ENCODE measurements at regions not wholly inside any gene's neighbourhood (a gene's known extent, or its start where the extent isn't known, plus 50 kb on each side); places are given as distances from the start of the nearest gene placed in this dataset.

DNA sequence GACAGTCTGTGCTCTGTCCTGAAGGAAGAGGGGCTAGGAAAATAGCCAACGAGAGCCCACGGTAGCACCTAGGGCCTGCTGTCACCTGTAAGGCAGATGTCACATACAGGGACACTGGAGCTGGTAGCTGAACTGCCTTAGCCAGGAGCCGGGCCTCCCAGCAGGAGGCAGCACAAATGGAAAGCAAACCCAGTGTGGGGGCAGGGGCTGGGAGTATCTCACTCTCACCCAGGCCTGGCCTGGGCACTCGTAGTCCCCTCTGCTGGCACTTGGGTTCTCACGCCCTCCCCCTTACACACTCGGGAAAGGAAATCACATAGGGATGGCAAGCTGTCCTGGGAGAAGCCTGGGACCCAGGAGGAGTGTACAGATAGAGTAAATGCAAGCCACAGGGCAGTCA is 173.1 kb upstream of the CHRNA7 start:
- Histone ChIP-seq H3K9me3 (replicated peaks; ENCODE audit: control insufficient read depth, insufficient read depth, low read length) (no peaks in the 10 kb centered on the region), H3K4me1 (ENCODE audit: control insufficient read depth, extremely low read depth, insufficient read depth, low read length) (no peaks in the 10 kb centered on the region), H4K20me1 (replicated peaks; ENCODE audit: control insufficient read depth, extremely low read depth, insufficient read depth, low read length) (no peaks in the 10 kb centered on the region), H3K27me3 (ENCODE audit: control insufficient read depth in 2 of 2, insufficient read depth in 2 of 2, low read length in 2 of 2) (no peaks in the 10 kb centered on the region), H3K79me2 (ENCODE audit: control insufficient read depth, insufficient read depth, low read length) (no peaks in the 10 kb centered on the region), H2AFZ (ENCODE audit: low read depth, low read length) (no peak overlapping the region), H3K27ac (ENCODE audit: insufficient read depth, low read depth, low read length) (no peak overlapping the region), H3K36me3 (ENCODE audit: control insufficient read depth in 2 of 2, extremely low read depth in 1 of 2, insufficient read depth in 2 of 2, low read length in 2 of 2) (no peaks in the 10 kb centered on the region), H3K9ac (replicated peaks; ENCODE audit: extremely low read depth, insufficient read depth, low read length) (no peak overlapping the region), H3K4me2 (ENCODE audit: insufficient read depth, low read length) (no peak overlapping the region), H3K4me3 (replicated peaks in 1 of 3; ENCODE audit: insufficient read depth in 1 of 3, low read depth in 1 of 3, low read length in 3 of 3) (no peak overlapping the region), H3K9me1 (replicated peaks; ENCODE audit: control insufficient read depth, extremely low read depth, insufficient read depth, low read length) (no peaks in the 10 kb centered on the region)
- TF ChIP-seq FOS (IDR thresholded peaks at IDR 0.05; ENCODE audit: borderline replicate concordance, insufficient read depth, low read length) (no peak), EZH2 (IDR thresholded peaks at IDR 0.05; ENCODE audit: borderline replicate concordance, low read depth, low read length, severe bottlenecking) (no peak), POLR2A (IDR thresholded peaks at IDR 0.05; ENCODE audit: low read depth, low read length) (no peak), JUN (IDR thresholded peaks at IDR 0.05; ENCODE audit: borderline replicate concordance, insufficient read depth, insufficient read length, low read depth) (no peak), GATA2 (IDR thresholded peaks at IDR 0.05; ENCODE audit: insufficient read depth, insufficient read length, low read depth, low read length) (no peak)
- TF ChIP-seq, protein P1, sequence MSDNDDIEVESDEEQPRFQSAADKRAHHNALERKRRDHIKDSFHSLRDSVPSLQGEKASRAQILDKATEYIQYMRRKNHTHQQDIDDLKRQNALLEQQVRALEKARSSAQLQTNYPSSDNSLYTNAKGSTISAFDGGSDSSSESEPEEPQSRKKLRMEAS (IDR thresholded peaks at IDR 0.05; ENCODE audit: insufficient read depth, insufficient read length): no peak
- TF ChIP-seq, protein P2, sequence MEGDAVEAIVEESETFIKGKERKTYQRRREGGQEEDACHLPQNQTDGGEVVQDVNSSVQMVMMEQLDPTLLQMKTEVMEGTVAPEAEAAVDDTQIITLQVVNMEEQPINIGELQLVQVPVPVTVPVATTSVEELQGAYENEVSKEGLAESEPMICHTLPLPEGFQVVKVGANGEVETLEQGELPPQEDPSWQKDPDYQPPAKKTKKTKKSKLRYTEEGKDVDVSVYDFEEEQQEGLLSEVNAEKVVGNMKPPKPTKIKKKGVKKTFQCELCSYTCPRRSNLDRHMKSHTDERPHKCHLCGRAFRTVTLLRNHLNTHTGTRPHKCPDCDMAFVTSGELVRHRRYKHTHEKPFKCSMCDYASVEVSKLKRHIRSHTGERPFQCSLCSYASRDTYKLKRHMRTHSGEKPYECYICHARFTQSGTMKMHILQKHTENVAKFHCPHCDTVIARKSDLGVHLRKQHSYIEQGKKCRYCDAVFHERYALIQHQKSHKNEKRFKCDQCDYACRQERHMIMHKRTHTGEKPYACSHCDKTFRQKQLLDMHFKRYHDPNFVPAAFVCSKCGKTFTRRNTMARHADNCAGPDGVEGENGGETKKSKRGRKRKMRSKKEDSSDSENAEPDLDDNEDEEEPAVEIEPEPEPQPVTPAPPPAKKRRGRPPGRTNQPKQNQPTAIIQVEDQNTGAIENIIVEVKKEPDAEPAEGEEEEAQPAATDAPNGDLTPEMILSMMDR (IDR thresholded peaks at IDR 0.05; ENCODE audit: extremely low read depth in 1 of 2, insufficient read depth in 1 of 2, low read depth in 1 of 2, low read length in 2 of 2): no peak
- no peak for DNase-seq (ENCODE audit: low read depth, low spot score)
- FAIRE-seq: no peak
- dilution Hi-C loops (cut with MboI; ENCODE audit: extremely low pct_ligation_motif_present, low sequenced_read_pairs): no loop called here
- intact Hi-C loops (cut with micrococcal nuclease): no loop called here
- CTCF ChIA-PET: no interaction called here
- no TSS peak for BruUV-seq (replicated peaks)
- POLR2A ChIA-PET: no interaction called here

Data from endothelial cell of umbilical vein (primary cell).